ENCODE measurements at regions not wholly inside any gene's neighbourhood (a gene's known extent, or its start where the extent isn't known, plus 50 kb on each side); places are given as distances from the start of the nearest gene placed in this dataset.

- no peak for TF ChIP-seq POLR2A (IDR thresholded peaks at IDR 0.05; ENCODE audit: low read depth, low read length)
- TF ChIP-seq POLR2AphosphoS5 (IDR thresholded peaks at IDR 0.05; ENCODE audit: low read depth, low read length), result no peak
- no peak for TF ChIP-seq TAF1 (IDR thresholded peaks at IDR 0.05; ENCODE audit: low read depth, low read length)
- TF ChIP-seq PAX5 (IDR thresholded peaks at IDR 0.05; ENCODE audit: insufficient read depth, low read length, severe bottlenecking), result no peak
These were observed 451.4 kb downstream of the PTPRU start for GRCh38 chr1:29687601-29688244.
